Epithelial cell of esophagus (primary cell): ENCODE measurements at regions not wholly inside any gene's neighbourhood (a gene's known extent, or its start where the extent isn't known, plus 50 kb on each side); places are given as distances from the start of the nearest gene placed in this dataset.

Experiments
- DNase-seq: peaks from one replicate; pipeline ENCODE4 v3.0.0; 2010; ENCODE audit warnings: low read depth
- H3K4me3 ChIP-seq: 2 replicates; pipeline ENCODE4 v1.5.1; 2011; ENCODE audit warnings: mild to moderate bottlenecking, low read length, control low read depth
- CTCF ChIP-seq: IDR thresholded peaks from 2 replicates; pipeline ENCODE4 v1.5.1; 2011; ENCODE audit warnings: low read depth, mild to moderate bottlenecking, low read length, control low read depth, inconsistent platforms; ENCODE audit not compliant: insufficient read depth; ENCODE audit errors: missing control alignments

DNA sequence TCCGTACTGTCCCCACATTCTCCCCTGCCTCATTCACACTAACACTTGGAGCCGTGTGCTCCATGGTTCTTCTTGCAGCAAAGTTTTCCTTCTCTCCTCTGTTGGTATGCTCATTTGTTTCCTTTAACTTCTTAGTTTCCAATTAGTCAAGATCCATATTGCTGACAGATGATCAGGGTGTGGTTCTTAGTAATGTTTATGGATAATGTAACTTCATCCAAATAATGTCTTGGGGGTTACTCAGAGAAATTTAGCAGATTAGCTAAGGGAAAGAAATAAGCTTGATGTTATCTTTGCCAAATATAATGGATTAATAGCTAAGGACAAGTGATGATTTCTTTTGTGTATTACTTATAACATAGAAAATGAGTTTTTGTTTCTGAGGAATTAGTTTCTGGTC is 174.4 kb downstream of the NUFIP1 start:
- no peak for DNase-seq
- no peak overlapping the region for H3K4me3 ChIP-seq
- no peak for TF ChIP-seq CTCF

GRCh38 chr13:44814161-44814560 is 175.1 kb downstream of the NUFIP1 start:
- no peak for DNase-seq
- no peak overlapping the region for H3K4me3 ChIP-seq
- no peak for TF ChIP-seq CTCF

DNA sequence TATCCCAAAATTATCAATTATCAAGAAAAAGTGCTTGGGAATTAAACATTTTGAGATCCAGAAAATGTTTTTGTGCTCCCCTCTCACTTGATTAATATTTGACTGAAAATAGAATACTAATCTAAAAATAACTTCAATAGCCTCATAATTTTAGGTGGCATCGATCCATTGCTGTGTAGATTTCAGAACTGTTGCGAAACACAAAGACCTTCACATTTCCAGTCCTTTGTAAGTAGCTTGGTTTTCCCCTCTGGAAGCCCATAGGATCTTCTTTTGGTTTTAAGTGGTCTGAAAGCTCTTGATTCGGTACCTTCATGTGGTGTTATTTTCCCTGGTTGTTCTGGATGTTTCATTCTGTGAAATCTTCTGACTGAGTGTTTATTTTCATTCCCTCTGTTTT is 176.5 kb downstream of the NUFIP1 start:
- DNase-seq, result no peak
- no peak for TF ChIP-seq CTCF
- no peak overlapping the region for H3K4me3 ChIP-seq

DNA sequence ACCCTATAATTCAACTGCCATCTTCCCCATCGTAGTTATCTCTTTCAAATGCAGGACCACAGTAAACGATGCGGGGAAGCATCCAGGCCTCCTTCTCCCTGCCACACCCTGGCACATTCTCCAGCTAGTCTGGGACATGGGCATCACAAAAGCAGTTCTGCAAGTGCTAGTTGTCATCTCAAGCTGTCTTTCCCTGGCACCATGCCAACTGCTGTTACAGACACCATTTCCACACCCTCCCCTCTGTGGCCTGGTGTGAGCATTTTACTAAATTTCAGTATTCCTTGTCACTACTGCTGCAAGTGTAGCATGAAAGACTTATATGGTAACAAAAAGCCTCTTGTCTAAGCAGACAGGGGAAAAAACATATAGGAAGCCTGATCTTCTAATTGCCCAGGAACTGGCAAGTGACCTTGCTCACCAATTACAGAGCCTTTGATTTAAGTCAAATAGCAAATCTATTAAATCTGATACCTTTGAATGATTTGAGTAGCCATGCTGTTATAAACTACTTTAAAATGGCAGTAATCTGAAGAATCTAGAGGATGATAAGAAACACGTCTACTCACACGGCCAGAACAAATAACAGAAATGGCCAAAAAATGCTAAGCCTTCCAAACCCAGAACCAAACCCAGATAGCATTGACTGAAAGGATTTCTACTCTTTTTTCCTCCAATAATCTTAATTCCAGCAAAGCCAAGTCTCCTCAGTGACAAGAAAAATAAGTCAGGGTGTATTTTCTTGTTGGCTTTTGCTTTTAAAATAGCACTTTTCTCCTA is 179.0 kb downstream of the NUFIP1 start:
- peak; percentile 55 for DNase-seq
- TF ChIP-seq CTCF, result no peak
- no peak overlapping the region for H3K4me3 ChIP-seq

DNA sequence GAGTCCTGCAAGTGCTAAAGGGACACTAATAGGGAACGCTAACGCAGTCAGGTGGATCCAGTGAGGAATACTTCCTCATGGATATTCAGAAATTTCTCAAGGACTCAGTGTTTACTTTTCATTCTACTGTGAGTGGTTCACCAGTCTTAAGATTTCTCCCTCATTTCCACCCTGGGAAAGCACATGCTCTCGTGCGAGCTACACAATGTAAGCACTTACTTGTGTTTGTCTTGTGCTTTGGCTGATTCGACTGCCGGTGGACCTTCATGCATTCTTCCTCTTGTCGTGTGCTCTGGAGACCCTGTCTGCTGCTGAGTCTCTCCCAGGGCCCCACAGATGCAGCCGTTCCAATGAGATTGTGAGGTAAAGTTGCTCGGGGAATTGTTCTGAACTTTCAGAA is 180.1 kb downstream of the NUFIP1 start:
- no peak for TF ChIP-seq CTCF
- H3K4me3 ChIP-seq, result no peak overlapping the region
- no peak for DNase-seq

DNA sequence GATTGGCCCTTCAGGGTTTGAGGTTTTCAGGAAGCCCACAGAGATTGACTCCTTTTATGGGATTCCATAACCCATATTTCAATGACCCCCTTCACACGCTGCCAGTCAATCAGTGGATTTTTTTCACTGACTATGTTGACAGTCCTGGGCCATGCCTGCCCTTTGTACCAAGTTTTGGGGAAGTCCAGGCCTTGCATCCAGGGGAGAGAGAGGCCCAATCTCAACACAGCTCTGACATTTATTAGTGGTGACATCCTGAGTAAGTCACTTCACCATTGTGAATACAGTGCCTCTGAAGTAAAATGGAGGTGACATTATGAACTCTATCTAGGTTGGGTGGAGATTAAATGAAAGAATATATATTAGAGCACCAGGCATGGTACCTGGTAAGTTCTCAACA is 181.1 kb downstream of the NUFIP1 start:
- DNase-seq, result no peak
- TF ChIP-seq CTCF, result no peak

DNA sequence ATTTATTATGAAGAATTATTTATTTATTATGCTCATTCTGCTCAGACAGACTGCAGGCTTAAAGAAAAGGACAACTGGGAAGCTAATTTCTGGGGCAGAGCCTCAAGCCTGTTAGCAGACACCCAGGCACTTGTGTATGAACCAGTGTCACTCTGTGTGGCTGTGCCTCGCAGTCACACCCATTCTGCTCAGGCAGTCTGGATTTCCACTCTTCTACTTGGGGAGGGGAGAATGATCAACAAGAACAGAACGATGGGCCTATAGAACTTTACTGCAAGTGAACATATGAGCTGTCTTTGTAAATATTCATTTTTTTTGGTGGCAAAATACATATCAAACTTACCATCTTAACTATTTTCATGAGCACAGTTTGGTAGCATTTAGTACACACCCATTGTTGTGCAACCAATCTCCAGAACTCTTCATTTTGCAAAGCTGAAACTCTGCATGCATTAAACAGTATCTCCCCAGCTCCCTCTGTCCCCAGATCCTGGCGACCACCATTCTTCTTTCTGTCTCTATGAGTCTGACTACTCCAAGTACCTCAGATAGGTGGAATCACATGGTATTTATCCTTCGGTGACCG is 181.7 kb downstream of the NUFIP1 start:
- no peak for DNase-seq
- H3K4me3 ChIP-seq, result no peak overlapping the region
- no peak for TF ChIP-seq CTCF

More for the DNA sequence above, 181.1 kb downstream of the NUFIP1 start:
- no peak overlapping the region for H3K4me3 ChIP-seq
